M059J (cell line): ENCODE measurements at regions not wholly inside any gene's neighbourhood (a gene's known extent, or its start where the extent isn't known, plus 50 kb on each side); places are given as distances from the start of the nearest gene placed in this dataset.
A peak's percentile ranks its signal among the peaks of the same experiment; 100 is the strongest.
"Not testable (repeated sequence)": the region's sequence is repeated elsewhere in the genome, so short reads cannot be mapped to it uniquely, and the experiment has no call there.

Source experiments
- DNase-seq: peaks from one replicate; pipeline ENCODE4 v3.0.0-alpha.2; 2012; ENCODE audit warnings: low read depth

DNA sequence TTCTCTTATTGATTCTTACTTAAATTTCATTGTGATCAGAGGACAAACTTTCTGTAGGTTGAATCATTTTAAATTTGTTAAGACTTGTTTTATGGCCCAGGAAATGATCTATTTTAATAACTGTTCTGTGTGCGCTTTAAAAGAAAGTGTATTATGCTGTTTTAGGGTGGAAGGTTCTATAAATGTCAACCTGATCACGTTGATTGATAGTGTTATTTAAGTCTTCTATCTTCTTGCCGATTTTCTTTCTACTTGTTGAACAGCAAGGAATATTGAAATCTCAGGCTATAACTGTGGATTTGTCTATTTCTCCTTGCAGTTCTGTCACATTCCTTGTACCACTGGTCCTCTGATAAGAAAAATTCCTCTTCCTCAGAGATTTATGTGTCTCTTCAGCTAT, 112.7 kb downstream of the TANC2 start:
- DNase-seq: no peak

DNA sequence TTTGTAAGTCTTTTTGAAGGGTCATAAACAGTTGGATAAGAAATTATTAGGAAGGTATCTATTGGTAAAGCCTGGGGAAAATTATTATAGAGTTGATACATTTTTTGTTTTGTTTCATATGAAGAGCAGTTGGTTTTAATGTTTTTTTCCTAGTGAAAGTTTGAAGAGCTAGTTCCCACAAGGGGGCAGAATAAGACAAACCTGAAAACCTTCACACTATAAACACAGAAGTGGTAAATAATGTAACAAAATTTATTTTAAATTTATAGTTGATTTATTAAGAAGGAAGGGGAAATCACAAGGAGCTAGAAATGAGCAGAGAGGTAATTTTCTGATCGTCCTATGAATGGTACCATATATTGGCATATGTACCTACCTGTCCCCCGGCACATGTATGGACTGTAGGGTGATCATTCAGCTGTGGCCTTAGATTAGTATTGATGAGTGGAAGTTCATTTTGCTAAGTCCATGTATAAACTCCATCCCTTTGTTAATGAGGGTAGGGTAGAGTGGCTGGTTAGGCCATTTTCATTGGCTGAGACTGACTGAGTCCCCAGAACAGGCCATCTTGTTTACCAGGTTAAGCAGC, 116.3 kb downstream of the TANC2 start:
- DNase-seq: peak; percentile 42

DNA sequence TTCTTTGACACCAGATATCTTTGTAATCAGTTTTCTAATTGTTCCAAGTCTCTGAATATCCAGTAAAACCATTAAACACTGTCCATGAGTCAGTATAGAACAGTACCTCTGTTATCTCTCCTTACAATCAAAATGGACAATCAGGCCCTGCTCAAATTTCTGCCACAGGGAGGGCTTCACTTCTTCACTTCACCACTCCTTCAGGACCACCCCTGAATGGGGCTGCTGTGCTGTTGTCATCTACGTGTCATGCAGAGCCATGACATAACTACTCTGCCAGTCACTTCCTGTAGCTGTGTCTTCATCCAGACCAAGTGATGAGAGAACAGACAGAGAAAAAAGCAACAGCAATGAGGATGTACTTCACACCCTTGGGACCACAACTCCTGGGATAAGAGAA, 116.9 kb downstream of the TANC2 start:
- peak; percentile 55 for DNase-seq

DNA sequence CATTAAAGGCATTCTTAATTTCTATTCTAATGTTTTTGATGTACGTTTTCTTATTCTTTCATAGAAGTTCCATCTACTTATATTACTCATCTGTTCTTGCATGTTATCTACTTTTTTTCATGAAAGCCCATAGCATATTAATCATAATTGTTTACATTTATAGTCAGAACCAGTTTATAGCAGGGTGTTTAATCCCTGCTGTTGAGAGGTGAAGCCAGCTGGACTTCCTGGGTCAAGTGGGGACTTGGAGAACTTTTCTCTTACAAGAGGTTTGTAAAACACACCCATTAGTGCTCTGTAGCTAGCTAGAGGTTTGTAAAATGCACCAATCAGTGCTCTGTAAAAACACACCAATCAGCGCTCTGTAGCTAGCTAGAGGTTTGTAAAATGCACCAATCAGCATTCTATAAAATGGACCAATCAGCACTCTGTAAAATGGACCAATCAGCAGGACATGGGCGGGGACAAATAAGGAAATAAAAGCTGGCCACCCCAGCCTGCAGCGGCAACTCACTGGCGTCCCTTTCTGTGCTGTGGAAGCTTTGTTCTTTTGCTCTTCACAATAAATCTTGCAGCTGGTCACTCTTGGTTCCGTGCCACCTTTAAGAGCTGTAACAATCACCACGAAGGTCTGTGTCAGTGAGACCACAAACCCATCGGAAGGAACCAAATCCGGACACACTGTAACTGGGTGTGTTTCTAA, 120.6 kb downstream of the TANC2 start:
- DNase-seq: peak; percentile 34

DNA sequence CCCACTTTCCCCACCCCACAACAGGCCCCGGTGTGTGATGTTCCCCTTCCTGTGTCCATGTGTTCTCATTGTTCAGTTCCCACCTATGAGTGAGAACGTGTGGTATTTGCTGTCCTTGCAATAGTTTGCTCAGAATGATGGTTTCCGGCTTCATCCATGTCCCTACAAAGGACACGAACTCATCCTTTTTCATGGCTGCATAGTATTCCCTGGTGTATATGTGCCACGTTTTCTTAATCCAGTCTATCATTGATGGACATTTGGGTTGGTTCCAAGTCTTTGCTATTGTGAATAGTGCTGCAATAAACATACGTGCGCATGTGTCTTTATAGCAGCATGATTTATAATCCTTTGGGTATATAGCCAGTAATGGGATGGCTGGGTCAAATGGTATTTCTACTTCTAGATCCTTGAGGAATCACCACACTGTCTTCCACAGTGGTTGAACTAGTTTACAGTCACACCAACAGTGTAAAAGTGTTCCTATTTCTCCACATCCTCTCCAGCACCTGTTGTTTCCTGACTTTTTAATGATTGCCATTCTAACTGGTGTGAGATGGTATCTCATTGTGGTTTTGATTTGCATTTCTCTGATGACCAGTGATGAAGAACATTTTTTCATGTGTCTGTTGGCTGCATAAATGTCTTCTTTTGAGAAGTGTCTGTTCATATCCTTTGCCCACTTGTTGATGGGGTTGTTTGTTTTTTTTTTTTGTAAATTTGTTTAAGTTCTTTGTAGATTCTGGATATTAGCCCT, 124.5 kb downstream of the TANC2 start:
- not testable (repeated sequence) for DNase-seq

DNA sequence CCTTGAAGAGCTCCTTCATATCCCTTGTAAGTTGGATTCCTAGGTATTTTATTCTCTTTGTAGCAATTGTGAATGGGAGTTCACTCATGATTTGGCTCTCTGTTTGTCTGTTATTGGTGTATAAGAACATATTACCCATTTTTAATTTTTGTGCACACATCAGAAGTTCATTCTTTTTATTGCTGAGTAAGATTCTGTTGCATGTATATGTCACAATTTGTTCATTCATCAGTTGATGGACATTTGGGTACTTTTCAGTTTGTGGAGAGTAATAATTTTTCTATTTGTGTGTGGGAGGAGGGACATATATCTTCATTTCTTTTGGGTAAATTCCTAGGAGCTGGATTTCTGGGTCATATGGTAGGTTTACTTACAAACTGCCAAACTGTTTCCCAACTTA, 125.9 kb downstream of the TANC2 start:
- not testable (repeated sequence) for DNase-seq

DNA sequence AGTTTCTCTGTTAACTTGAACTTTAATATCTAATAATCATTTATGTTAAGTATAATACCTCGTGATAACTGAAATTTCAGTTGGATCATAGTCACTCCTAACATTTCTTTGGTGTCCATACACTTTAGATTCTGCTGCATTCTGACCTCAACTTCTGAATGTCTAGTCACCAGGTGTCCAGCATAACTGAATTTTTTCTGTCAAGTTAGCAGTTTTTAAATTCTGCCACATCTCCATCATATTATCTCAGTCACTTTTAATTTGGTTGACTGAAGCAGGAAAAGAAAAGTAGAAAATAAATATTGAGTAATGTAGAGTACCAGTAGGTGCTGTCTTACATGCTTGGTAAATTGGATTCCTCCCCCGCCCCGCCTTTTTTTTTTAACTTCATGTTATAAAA, 128.6 kb downstream of the TANC2 start:
- DNase-seq: no peak

DNA sequence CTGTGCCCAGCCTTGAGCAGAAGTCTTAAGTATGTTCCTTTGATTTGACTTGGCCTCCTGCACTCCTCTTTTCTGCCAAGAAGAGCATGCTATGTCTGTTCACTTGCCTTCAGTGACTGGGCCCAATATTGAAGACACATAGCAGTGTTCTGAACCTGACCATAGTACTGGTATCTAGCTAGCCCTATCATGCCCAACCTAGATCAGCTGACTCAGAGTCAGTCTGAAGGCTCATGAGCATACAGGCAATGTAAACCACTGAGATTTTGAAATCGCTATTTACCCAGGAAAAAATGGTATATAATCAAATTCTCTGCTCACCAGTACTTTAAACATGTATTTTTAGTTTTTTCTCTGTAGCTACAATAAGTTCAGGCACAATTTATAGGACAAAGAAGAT, 129.4 kb downstream of the TANC2 start:
- DNase-seq: peak; percentile 19

DNA sequence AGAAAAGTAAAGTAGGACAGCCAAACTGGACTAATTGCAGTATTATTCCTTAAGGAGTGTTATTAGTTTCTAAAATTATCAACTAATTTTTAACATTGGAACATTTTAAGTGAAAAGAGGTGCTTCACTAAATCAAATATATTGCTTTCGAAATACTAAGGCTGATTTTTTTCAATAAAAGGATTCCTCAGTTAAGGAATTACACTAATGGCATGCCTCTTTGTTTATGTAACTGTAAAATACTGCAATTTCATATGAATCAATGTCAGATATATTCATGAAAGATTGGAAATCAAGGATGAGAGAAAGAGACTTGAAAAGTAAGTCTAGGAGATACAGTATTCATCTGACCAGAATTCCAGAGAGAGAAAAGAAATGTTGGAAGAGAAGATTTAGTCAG, 129.8 kb downstream of the TANC2 start:
- DNase-seq: no peak

DNA sequence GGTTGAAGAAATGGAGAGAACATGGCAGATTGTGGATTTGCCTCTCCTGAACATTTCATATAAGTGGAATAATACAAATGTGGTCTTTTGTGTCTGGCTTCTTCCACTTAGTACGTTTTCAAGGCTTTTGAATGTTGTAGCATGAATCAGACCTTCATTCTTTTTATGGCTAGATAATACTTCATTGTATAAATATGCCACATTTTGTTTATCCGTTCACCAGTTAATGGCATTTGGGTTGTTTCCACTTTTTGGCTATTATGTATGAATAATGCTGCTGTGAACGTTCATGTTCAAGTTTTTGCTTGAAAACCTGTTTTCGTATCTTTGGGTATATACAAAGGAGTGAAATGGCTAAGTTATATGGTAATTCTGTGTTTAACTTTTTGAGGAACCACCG, 130.4 kb downstream of the TANC2 start:
- DNase-seq: peak; percentile 73

DNA sequence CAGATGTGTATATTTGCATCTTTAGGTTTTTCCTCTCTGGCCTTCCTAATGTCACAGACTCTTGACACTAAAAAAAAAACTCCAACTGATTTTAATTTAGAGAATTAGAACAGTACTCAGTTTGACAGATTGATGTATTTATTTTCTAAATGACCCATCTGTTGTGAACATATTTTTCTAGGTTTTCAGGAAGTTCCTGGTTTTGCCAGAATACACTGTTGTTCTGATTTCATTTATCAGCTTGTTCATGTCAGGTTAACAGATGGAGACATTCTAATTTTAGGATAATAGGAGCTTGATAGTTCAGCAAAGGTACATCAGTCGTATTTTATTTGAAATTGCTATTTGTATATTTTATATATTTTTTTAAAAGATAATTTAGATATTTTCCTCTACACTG, 133.4 kb downstream of the TANC2 start:
- no peak for DNase-seq

DNA sequence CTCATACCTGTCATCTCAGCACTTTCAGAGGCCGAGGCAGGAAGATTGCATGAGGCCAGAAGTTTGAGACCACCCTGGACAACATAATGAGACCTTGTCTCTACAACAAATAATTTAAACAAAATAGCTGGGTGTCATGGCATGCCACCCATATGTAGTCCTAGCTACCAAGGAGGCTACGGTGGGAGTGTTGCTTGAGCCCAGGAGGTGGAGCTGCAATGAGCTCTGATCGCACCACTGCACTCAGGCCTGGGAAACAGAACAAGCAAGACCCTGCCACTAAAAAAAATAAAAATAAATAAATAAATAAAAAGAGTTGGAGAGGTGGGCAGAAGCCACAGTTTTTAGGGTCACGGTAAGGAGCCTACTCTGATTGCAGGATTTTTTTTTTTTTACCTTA, 136.0 kb downstream of the TANC2 start:
- no peak for DNase-seq

DNA sequence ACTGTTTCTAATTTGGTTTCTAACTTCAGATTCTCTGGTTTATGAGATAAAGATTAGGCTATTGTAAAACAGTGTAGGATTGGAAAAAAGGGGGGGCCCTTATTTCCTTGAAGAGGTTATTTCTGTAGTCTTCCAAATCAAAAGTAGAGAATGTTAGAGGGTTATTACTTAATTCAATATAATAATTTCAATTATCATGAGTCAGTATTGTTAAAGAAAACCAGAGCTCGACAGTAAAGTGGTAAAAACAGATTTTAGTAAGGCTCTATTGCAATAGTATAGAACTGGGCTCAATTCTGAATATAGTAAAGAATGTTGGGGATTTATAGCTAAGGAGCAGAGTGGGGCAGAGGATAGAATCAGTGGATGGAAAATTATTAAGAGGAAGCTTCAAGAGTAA, 140.0 kb downstream of the TANC2 start:
- no peak for DNase-seq

DNA sequence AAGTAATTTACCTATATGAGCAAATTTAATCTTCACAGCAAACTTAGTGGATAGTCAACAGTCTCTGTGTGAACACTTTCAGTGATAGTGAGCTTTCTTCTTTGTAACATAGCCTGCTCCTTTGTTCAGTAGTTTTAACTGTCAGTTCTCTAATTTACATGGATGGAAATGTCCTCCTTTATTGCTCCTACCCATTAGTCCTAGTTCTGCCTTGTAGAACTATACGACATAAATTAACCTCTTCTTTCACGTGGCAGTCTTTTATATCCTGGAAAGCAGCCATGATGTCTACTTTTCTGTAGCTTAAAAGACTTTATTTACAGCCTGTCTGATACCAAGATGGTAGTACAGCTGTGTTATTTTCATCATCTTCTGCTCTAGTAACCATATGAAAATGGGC, 143.6 kb downstream of the TANC2 start:
- DNase-seq: no peak

DNA sequence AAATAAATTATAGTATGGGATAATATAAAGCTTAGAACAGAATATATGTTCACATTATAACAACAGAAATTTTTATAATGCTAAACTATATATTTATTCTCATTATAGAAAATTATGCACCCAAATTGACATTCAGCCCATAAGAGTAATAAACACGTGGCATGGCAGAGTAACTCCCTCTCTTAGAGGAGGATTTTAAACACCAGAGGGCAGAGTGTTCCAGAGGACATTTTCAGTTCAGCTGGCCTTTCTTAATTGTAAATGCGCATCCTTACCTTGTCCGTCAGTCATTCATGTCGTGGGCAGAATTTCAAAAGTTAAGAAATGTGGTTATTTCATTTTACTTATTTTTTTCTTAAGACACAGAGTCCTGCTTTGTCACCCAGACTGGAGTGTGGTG, 147.1 kb downstream of the TANC2 start:
- no peak for DNase-seq

DNA sequence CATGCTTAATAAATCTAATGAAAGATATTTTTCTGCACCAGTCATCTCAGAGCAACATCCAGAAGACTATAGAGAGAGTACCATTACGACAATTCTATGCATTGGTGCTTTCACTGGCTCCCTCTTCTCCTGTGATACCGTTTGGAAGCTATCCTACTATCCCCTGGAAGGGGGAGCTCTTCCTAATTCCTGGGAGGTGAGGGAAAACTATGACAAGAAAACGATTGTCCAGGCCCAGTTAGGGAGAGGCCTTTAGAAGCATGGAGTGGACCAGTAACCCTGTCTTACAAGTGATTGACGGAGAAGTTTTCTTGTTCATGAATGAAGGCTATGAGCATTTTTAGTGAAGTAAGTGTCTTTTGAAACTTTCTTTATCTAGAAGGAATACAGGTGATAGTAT, 150.2 kb downstream of the TANC2 start:
- no peak for DNase-seq

DNA sequence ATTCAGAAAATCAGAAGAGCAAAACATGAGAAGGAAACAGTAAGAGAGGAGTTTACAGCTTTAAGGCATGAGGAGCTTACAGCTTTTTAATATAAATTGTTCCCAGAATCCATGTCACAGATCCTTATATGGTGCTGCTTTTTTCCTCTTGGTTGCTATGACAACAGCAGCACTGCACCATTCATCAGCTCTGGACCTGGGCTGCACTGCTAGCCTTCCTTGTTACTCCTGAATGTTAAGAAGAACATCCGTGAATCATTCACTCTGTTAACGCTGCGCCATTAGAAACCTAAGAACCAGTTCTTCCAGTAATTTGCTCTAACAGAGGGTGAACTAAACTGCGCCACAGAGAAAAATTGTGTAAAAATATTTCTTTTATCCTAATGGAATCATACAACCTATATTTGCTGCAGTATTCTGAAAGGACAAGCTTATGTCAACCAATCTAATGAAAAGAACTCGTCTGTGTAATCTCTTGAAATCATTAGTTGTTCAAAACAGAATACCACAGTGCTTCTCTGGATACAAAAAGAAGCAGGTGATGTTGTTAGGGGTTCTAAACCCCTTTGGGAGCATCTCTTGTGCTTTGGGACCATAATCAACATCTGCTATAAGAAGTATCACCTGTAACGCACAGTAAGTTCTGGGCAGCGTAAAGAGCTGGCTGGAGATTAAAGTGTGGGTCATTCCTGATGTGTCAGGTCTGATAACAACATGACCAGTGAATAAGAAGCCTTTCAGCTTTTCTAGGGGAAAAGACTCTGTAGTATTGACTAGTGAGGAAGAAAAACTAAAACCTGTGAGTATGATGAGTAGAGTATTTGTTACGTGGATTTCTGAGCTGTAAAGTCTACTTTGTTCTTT, 151.2 kb downstream of the TANC2 start:
- DNase-seq: peak; percentile 38

DNA sequence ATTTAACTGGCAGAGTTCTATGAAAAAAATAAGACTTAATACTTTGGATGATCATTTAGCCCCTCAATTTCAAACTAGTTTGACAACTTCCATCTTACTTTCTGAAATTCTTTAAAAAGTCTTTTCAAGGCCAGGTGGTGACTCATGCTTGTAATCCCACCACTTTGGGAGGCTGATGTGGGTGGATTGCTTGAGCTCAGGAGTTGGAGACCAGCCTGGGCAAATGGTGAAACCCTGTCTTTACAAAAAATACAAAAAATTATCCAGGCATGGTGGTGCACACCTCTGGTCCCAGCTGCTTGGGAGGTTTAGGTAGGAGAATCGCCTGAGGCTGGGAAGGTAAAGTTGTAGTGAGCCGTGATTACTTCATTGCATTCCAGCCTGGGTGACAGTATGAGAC, 154.4 kb downstream of the TANC2 start:
- DNase-seq: peak; percentile 16

DNA sequence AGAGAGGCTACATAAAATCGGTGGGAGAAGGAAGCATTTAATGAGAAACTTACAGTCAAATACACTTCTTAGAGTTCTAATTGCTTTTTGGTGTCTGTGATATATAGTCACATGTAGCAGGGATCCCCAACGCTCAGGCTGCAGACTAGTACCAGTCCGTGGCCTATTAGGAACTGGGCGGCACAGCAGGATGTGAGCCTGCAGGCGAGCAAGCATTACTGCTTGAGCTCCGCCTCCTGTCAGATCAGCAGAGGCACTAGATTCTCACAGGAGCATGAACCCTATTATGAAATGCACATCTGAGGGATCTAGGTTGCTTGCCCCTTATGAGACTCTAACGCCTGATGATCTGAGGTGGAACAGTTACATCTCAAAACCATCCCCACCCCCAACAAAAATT, 158.5 kb downstream of the TANC2 start:
- no peak for DNase-seq

DNA sequence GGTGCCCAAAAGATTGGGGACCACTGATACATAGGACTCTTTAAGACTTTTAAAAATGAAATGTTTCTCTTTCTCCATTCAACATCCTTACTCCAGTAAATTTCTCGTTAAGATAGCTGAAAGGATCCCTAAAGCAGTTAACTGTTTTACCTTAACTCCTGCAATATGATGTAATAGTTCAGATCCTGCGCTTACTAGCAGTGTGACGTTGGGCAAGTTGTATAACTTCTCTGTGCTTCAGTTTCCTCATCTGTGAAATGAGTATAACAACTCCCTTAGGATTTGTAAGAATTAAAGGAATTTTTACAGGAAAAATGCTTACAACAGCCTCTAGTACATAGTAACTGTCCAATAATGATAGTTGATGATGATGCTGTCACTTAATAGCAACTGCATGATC, 158.9 kb downstream of the TANC2 start:
- no peak for DNase-seq

DNA sequence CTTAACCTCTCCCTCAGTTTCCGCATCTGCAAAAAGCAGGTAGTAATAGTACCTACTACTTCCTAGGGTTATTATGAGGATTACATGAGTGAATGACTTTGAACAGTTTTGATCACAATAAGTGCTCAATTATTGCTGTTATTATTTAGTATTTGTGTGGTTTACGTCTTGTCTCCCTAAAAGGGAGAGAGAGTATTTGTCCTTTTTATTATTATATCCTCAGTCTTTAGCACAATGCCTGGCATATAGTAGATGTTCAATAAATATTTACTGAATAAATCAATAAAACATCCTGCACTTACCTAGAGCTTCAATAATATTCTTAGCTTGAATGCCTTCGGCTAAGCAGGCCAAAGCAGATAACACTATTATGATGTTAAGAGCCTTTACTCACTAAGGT, 160.0 kb downstream of the TANC2 start:
- no peak for DNase-seq

DNA sequence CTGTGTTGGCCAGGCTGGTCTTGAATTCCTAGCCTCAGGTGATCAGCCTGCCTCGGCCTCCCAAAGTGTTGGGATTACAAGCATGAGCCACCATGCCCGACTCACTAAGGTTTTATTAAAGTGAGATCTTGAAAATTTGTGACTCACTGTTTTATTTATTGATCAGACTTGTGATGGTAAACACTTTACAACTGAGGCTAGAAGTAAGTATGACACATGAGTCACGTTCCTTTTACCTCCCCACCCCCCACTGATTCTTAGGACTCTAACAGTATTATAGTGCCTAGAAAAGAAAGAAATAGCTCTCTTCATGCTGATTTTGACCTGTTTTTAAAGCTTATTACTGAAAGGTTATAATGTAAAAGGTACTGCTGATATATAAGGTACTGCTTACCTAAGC, 160.6 kb downstream of the TANC2 start:
- peak; percentile 45 for DNase-seq
